HepG2 (cell line): ENCODE measurements at regions not wholly inside any gene's neighbourhood (a gene's known extent, or its start where the extent isn't known, plus 50 kb on each side); places are given as distances from the start of the nearest gene placed in this dataset.

Source experiments
- ATAC-seq: fragments of 200-7000 bp; cut with Tn5 transposase; 3 replicates; pipeline ENCODE4 v1.9.1; 2020; ENCODE audit warnings: mild to moderate bottlenecking, moderate library complexity
- BruUV-seq: library from RNA; stranded (reverse); fragments of 400-500 nt; replicated peaks from 2 replicates; lab custom pipeline; 2021; lab: Mats Ljungman, UMichigan
- CTCF ChIA-PET: fragments of 300-600 bp; formaldehyde crosslinking; extraction: SDS; loops from one replicate; lab custom pipeline; 2021; ENCODE audit warnings: low total read pairs, inconsistent platforms, low intra/inter-chr PET ratio; lab: Yijun Ruan, JAX
- POLR2A ChIA-PET: fragments of 350-600 bp; sonication (Branson Sonifier 250); formaldehyde crosslinking; loops from one replicate; lab custom pipeline; 2020; ENCODE audit warnings: antibody characterized with exemption, inconsistent platforms; lab: Yijun Ruan, JAX
- DNase-seq: peaks from one replicate; pipeline ENCODE4 v3.0.0-alpha.2; 2015; ENCODE audit warnings: low spot score
- FAIRE-seq: peaks from 3 replicates; lab custom pipeline; 2011; peaks lifted over from hg19 to GRCh38; lab: Jason Lieb, UNC
- H2AFZ ChIP-seq: one replicate; pipeline ENCODE4 v1.6.1; 2011; ENCODE audit warnings: low read length, inconsistent platforms
- H3K27ac ChIP-seq: fragments of 300-600 bp; 3 replicates; pipeline ENCODE4 v1.8.0; 2011; ENCODE audit warnings: mixed run types, mild to moderate bottlenecking, mixed read lengths, low read length, inconsistent platforms; ENCODE audit not compliant: insufficient read depth; ENCODE audit errors: extremely low read length
- H3K27me3 ChIP-seq, 2 experiments: fragments of 200-600 bp in 1 of 2; 2 replicates in 1 of 2; 3 replicates in 1 of 2; pipeline versions ENCODE4 v1.6.0 to v1.8.0; 2011; ENCODE audit warnings: low read length in 2 of 2, mild to moderate bottlenecking in 2 of 2, moderate library complexity in 2 of 2, inconsistent platforms in 1 of 2; ENCODE audit not compliant: insufficient read depth in 2 of 2, control insufficient read depth in 1 of 2
- H3K36me3 ChIP-seq, 2 experiments: fragments of 200-600 bp in 1 of 2; replicated peaks in 1 of 2; 2 replicates in 1 of 2; 3 replicates in 1 of 2; pipeline versions ENCODE4 v1.5.1 to v1.8.0; 2011; ENCODE audit warnings: low read length in 2 of 2, inconsistent platforms in 1 of 2; ENCODE audit not compliant: insufficient read depth in 2 of 2, control insufficient read depth in 1 of 2
- H3K4me1 ChIP-seq: 2 replicates; pipeline ENCODE4 v1.5.1; 2012; ENCODE audit warnings: low read length, inconsistent platforms; ENCODE audit not compliant: insufficient read depth
- H3K4me2 ChIP-seq: 2 replicates; pipeline ENCODE4 v1.6.0; 2011; ENCODE audit warnings: low read depth, low read length, inconsistent platforms
- H3K4me3 ChIP-seq, 3 experiments: fragments of 200-600 bp in 1 of 3; sonication (generic), shearing (Covaris generic) in 1 of 3; replicated peaks in 1 of 3; 2 replicates each; pipeline ENCODE4 v1.5.1; 2011 to 2016; ENCODE audit warnings: low read length in 3 of 3, inconsistent platforms in 2 of 3, low read depth in 2 of 3, mild to moderate bottlenecking in 2 of 3, control low read depth in 1 of 3, mixed read lengths in 1 of 3; ENCODE audit not compliant: insufficient read depth in 1 of 3
- H3K79me2 ChIP-seq: one replicate; pipeline ENCODE4 v1.6.1; 2011; ENCODE audit warnings: low read length, inconsistent platforms; ENCODE audit not compliant: insufficient read depth
- H3K9ac ChIP-seq: 2 replicates; pipeline ENCODE4 v1.6.0; 2011; ENCODE audit warnings: mild to moderate bottlenecking, low read depth, low read length, inconsistent platforms; ENCODE audit not compliant: insufficient read depth
- H3K9me3 ChIP-seq: 2 replicates; pipeline ENCODE4 v1.5.1; 2012; ENCODE audit warnings: mild to moderate bottlenecking, low read length
- H4K20me1 ChIP-seq: 2 replicates; pipeline ENCODE4 v1.6.0; 2011; ENCODE audit warnings: inconsistent platforms, mild to moderate bottlenecking, low read length, moderate library complexity; ENCODE audit not compliant: insufficient read depth
- ATF4 ChIP-seq, 2 experiments: fragments of 450-650 bp in 1 of 2; sonication (generic) in 1 of 2; formaldehyde crosslinking; IDR thresholded peaks; 2 replicates each; pipeline versions ENCODE4 v1.5.0 to v1.8.0; 2020 to 2022; ENCODE audit warnings: mild to moderate bottlenecking in 1 of 2, missing genetic modification reagents in 1 of 2
- ATF7 ChIP-seq, 2 experiments: fragments of 450-650 bp in 1 of 2; sonication (generic) in 1 of 2; formaldehyde crosslinking in 1 of 2; IDR thresholded peaks; 2 replicates each; pipeline versions ENCODE4 v1.4.0 to v1.6.1; 2016 to 2020; ENCODE audit warnings: antibody characterized with exemption in 1 of 2, mild to moderate bottlenecking in 1 of 2, missing genetic modification reagents in 1 of 2
- CHD2 ChIP-seq: IDR thresholded peaks from 2 replicates; pipeline ENCODE4 v1.6.1; 2011; ENCODE audit warnings: low read depth, low read length, improper control_type of control experiment
- CREB3 ChIP-seq: sonication (generic); formaldehyde crosslinking; IDR thresholded peaks from 2 replicates; pipeline ENCODE4 v1.5.0; 2020; ENCODE audit warnings: missing genetic modification reagents
- HNRNPL ChIP-seq: fragments of 200-400 bp; formaldehyde crosslinking; IDR thresholded peaks from 2 replicates; pipeline ENCODE4 v1.6.1; 2017; ENCODE audit warnings: mild to moderate bottlenecking, low read depth, low read length
- NAIF1 ChIP-seq: sonication (generic); formaldehyde crosslinking; IDR thresholded peaks from 2 replicates; pipeline ENCODE4 v1.5.0; 2020; ENCODE audit warnings: mild to moderate bottlenecking, missing genetic modification reagents, borderline replicate concordance
- NFAT5 ChIP-seq: sonication (generic); formaldehyde crosslinking; IDR thresholded peaks from 2 replicates; pipeline ENCODE4 v1.4.0; 2020; ENCODE audit warnings: missing genetic modification reagents
- PLRG1 ChIP-seq: fragments of 450-650 bp; conservative IDR thresholded peaks from 2 replicates; pipeline ENCODE4 v1.6.1; 2016
- RBM39 ChIP-seq: fragments of 200-400 bp; formaldehyde crosslinking; IDR thresholded peaks from one replicate; pipeline ENCODE4 v1.6.1; 2018; ENCODE audit warnings: antibody characterized with exemption, mild to moderate bottlenecking, low read depth, low read length; ENCODE audit not compliant: poor library complexity, severe bottlenecking
- TRIM24 ChIP-seq: sonication (generic); formaldehyde crosslinking; IDR thresholded peaks from 2 replicates; pipeline ENCODE4 v1.8.0; 2022; ENCODE audit warnings: mild to moderate bottlenecking, missing genetic modification reagents
- ZNF234 ChIP-seq: sonication (generic); formaldehyde crosslinking; conservative IDR thresholded peaks from 2 replicates; pipeline ENCODE4 v1.5.1; 2020; ENCODE audit warnings: mild to moderate bottlenecking, missing genetic modification reagents
- ZNF577 ChIP-seq: sonication (generic); formaldehyde crosslinking; IDR thresholded peaks from 2 replicates; pipeline ENCODE4 v1.4.0; 2020; ENCODE audit warnings: mild to moderate bottlenecking, low read depth, missing genetic modification reagents, borderline replicate concordance
- WGBS: methylation state at CpG from one replicate; pipeline ENCODE4 v1.1.6; 2017; ENCODE audit warnings: low lambda C conversion rate; 5-methylcytosine and 5-hydroxymethylcytosine counted together
- in situ Hi-C: cut with HindIII; loops from 2 replicates; pipeline ENCODE4 v1.10.0; 2017; ENCODE audit warnings: low pct_unique_long_range_greater_than_20kb; ENCODE audit not compliant: extremely low pct_ligation_motif_present
- intact Hi-C: fragments of 100-400 bp; cut with micrococcal nuclease; formaldehyde crosslinking; loops from one replicate; pipeline ENCODE4 v1.10.0; 2022; ENCODE audit not compliant: unreplicated experiment
- TF ChIP-seq, protein P1 (sequence below): sonication (generic); formaldehyde crosslinking; IDR thresholded peaks from 2 replicates; pipeline ENCODE4 v1.4.0; 2020; ENCODE audit warnings: mild to moderate bottlenecking, missing genetic modification reagents, borderline replicate concordance

DNA sequence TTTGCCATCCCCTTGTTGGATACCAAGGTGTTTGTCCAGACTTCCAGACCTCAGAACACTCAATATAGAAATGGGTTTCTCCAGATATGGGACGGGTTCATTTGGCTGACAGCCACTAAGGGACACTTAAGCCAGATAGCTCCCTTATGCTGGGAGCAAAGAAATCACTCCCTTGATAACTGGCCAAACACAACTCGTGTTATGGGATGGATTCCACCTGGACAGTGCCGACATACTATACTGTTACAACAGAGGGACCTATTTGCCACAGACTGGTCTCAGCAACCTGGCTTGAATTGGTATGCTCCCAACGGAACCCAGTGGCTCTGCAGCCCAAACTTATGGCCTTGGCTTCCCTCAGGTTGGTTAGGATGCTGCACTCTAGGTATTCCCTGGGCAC lies 114.0 kb upstream of the PLCL2 start:
- TF ChIP-seq TRIM24 (CRISPR knock-in tag) (no peak), PLRG1 (no peak), ZNF234 (CRISPR knock-in tag) (no peak), NFAT5 (CRISPR knock-in tag) (no peak), HNRNPL (no peak), ATF4 (CRISPR knock-in tag; IDR thresholded peaks at IDR 0.05) (no peak), RBM39 (no peak), NAIF1 (no peak), CREB3 (CRISPR knock-in tag) (no peak), ATF7 (IDR thresholded peaks at IDR 0.05) (no peak), ATF7 (CRISPR knock-in tag; IDR thresholded peaks at IDR 0.05) (no peak), CHD2 (no peak), ZNF577 (CRISPR knock-in tag) (no peak)
- TF ChIP-seq, protein P1, sequence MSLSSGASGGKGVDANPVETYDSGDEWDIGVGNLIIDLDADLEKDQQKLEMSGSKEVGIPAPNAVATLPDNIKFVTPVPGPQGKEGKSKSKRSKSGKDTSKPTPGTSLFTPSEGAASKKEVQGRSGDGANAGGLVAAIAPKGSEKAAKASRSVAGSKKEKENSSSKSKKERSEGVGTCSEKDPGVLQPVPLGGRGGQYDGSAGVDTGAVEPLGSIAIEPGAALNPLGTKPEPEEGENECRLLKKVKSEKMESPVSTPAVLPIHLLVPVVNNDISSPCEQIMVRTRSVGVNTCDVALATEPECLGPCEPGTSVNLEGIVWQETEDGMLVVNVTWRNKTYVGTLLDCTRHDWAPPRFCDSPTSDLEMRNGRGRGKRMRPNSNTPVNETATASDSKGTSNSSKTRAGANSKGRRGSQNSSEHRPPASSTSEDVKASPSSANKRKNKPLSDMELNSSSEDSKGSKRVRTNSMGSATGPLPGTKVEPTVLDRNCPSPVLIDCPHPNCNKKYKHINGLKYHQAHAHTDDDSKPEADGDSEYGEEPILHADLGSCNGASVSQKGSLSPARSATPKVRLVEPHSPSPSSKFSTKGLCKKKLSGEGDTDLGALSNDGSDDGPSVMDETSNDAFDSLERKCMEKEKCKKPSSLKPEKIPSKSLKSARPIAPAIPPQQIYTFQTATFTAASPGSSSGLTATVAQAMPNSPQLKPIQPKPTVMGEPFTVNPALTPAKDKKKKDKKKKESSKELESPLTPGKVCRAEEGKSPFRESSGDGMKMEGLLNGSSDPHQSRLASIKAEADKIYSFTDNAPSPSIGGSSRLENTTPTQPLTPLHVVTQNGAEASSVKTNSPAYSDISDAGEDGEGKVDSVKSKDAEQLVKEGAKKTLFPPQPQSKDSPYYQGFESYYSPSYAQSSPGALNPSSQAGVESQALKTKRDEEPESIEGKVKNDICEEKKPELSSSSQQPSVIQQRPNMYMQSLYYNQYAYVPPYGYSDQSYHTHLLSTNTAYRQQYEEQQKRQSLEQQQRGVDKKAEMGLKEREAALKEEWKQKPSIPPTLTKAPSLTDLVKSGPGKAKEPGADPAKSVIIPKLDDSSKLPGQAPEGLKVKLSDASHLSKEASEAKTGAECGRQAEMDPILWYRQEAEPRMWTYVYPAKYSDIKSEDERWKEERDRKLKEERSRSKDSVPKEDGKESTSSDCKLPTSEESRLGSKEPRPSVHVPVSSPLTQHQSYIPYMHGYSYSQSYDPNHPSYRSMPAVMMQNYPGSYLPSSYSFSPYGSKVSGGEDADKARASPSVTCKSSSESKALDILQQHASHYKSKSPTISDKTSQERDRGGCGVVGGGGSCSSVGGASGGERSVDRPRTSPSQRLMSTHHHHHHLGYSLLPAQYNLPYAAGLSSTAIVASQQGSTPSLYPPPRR, result no peak
- TF ChIP-seq, all 625 proteins: peak for 0
- H3K4me2 ChIP-seq, result no peak overlapping the region
- intact Hi-C loops, result no loop called here
- no TSS peak for BruUV-seq
- H3K9ac ChIP-seq, result no peak overlapping the region
- in situ Hi-C loops, result no loop called here
- ChIA-PET CTCF (no interaction called here), POLR2A (no interaction called here)
- H4K20me1 ChIP-seq, result no peaks in the 10 kb centered on the region
- no peaks in the 10 kb centered on the region for H3K4me1 ChIP-seq
- no peaks in the 10 kb centered on the region for H3K9me3 ChIP-seq
- FAIRE-seq (no peak), DNase-seq (no peak), ATAC-seq (no peak)
- 10% methylated on average over 2 of the region's 4 CpGs for WGBS
- no peak overlapping the region for H2AFZ ChIP-seq
- H3K79me2 ChIP-seq, result no peaks in the 10 kb centered on the region
- H3K36me3 ChIP-seq, result no peaks in the 10 kb centered on the region
- H3K27ac ChIP-seq, result no peak overlapping the region
- H3K4me3 ChIP-seq, result no peak overlapping the region
- peaks cover 1 to 8% of the 10 kb centered on the region in 2 experiments; a peak in 2 of 5 replicates for H3K27me3 ChIP-seq
